ENCODE measurements at regions not wholly inside any gene's neighbourhood (a gene's known extent, or its start where the extent isn't known, plus 50 kb on each side); places are given as distances from the start of the nearest gene placed in this dataset.

- no TSS peak for BruUV-seq (replicated peaks)
- no peak overlapping the region for H3K4me2 ChIP-seq (ENCODE audit: low read depth, low read length)
- H3K23ac ChIP-seq (ENCODE audit: low read depth, low read length), result no peak overlapping the region
- 82% methylated on average over 3 of the region's 4 CpGs; no CpG with 5 or more reads in 1 of the 2 experiments for WGBS, 2 experiments (ENCODE audit: extremely low coverage in 2 of 2, insufficient read length in 1 of 2)
- no peak overlapping the region for H2AK9ac ChIP-seq (replicated peaks; ENCODE audit: low read depth, low read length, poor library complexity)
- H3K36me3 ChIP-seq (ENCODE audit: control insufficient read depth, insufficient read depth, low read length), result no peaks in the 10 kb centered on the region
- intact Hi-C loops (cut with micrococcal nuclease) (no loop called here), dilution Hi-C loops (cut with HindIII; ENCODE audit: low sequenced_read_pairs, unreplicated experiment) (no loop called here), in situ Hi-C loops (cut with MboI; ENCODE audit: low sequenced_read_pairs) (loop anchor here (5.0 kb wide), 1 partner anchor 141 kb away; the partner anchor contains the start of gene FOXD1)
- H4K91ac ChIP-seq (ENCODE audit: insufficient read depth, low read depth, low read length), result no peak overlapping the region
- H3K9me3 ChIP-seq (ENCODE audit: control insufficient read depth, insufficient read depth, low read length), result no peaks in the 10 kb centered on the region; the same call in 1 of the 2 replicates
- H2AFZ ChIP-seq (replicated peaks; ENCODE audit: low read length, poor library complexity), result no peak overlapping the region
- DNase-seq (no peak), ATAC-seq (ENCODE audit: low read depth) (no peak)
- H3K27ac ChIP-seq (ENCODE audit: insufficient read depth, low read length), result no peak overlapping the region
- H3K27me3 ChIP-seq (ENCODE audit: control insufficient read depth, insufficient read depth, low read length), result peaks cover 7% of the 10 kb centered on the region
- no peaks in the 10 kb centered on the region for H4K20me1 ChIP-seq (ENCODE audit: insufficient read depth, low read length)
- no peak overlapping the region for H2BK20ac ChIP-seq (ENCODE audit: low read depth, low read length)
- peaks cover 7% of the 10 kb centered on the region for H3K9me1 ChIP-seq (ENCODE audit: insufficient read depth, low read length)
- no peak overlapping the region for H4K8ac ChIP-seq (ENCODE audit: low read depth in 2 of 2, low read length in 2 of 2)
- peaks cover 2% of the 10 kb centered on the region; the same call in 1 of the 2 replicates for H3K4me1 ChIP-seq (ENCODE audit: control insufficient read depth, insufficient read depth, low read length)
- H2AK5ac ChIP-seq (ENCODE audit: low read depth, low read length), result no peak overlapping the region
- H2BK5ac ChIP-seq (ENCODE audit: low read depth, low read length, poor library complexity, severe bottlenecking), result no peak overlapping the region
- H3K79me1 ChIP-seq (ENCODE audit: low read depth in 1 of 2, low read length in 2 of 2), result no peaks in the 10 kb centered on the region
- H3K18ac ChIP-seq (ENCODE audit: low read depth, low read length), result no peak overlapping the region
- H4K5ac ChIP-seq (ENCODE audit: low read depth, low read length), result no peak overlapping the region
- H3K4ac ChIP-seq (ENCODE audit: low read depth, low read length), result no peak overlapping the region
- H3K4me3 ChIP-seq (ENCODE audit: insufficient read depth, low read depth, low read length), result no peak overlapping the region
- CTCF ChIA-PET, result interaction anchor here (1.4 kb wide), 1 partner anchor 11 kb away, joined by 4 read pairs; no protein-coding TSS in a partner anchor
- H3K14ac ChIP-seq (replicated peaks; ENCODE audit: low read depth, low read length), result no peak overlapping the region
- no peak overlapping the region for H2BK15ac ChIP-seq (ENCODE audit: low read depth, low read length)
- TF ChIP-seq ELK1 (IDR thresholded peaks at IDR 0.05; ENCODE audit: borderline replicate concordance, low read depth, low read length) (no peak), USF2 (IDR thresholded peaks at IDR 0.05; ENCODE audit: low read depth, low read length) (no peak), RCOR1 (IDR thresholded peaks at IDR 0.05; ENCODE audit: insufficient replicate concordance, low read length) (no peak), MAFK (IDR thresholded peaks at IDR 0.05; ENCODE audit: low read depth, low read length) (no peak)
- H3K56ac ChIP-seq (ENCODE audit: extremely low read depth, insufficient read depth, low read length), result no peak overlapping the region
- H3K9ac ChIP-seq (ENCODE audit: low read depth, low read length), result no peak overlapping the region
- H2BK120ac ChIP-seq (ENCODE audit: low read depth, low read length), result no peak overlapping the region
- POLR2A ChIA-PET (ENCODE audit: unreplicated experiment), result no interaction called here
Observed at GRCh38 chr5:73306078-73306719, 133.2 kb downstream of the TMEM174 start.

Data from IMR-90 (cell line).